ENCODE measurements at regions not wholly inside any gene's neighbourhood (a gene's known extent, or its start where the extent isn't known, plus 50 kb on each side); places are given as distances from the start of the nearest gene placed in this dataset.

DNA sequence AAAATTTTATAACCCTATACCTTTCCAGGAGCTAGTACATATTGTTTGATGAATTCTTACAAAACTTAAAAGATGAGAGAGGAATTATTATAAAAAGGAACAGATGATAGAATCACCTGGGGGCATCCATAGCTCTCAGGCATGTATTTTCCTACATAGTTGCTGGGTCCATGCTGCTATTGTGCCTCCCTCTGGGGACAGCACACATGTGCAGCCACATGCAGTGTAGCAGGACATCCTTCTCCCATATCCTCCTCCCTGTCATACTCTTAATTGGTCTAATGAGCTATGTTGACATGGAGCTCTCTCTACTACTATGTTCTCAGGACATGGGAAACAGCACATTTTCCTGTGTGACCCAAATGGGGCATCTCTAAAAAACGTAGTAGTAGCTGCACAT, 898.2 kb upstream of the MAP3K7 start:
- no peak for TF ChIP-seq POLR2A (IDR thresholded peaks at IDR 0.05; ENCODE audit: extremely low read depth, insufficient read length)
- TF ChIP-seq MYC (IDR thresholded peaks at IDR 0.05; ENCODE audit: low read depth, low read length) = no peak
- TF ChIP-seq, protein P1, sequence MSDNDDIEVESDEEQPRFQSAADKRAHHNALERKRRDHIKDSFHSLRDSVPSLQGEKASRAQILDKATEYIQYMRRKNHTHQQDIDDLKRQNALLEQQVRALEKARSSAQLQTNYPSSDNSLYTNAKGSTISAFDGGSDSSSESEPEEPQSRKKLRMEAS (IDR thresholded peaks at IDR 0.05; ENCODE audit: low read depth, low read length) = no peak
- TF ChIP-seq, protein P2, sequence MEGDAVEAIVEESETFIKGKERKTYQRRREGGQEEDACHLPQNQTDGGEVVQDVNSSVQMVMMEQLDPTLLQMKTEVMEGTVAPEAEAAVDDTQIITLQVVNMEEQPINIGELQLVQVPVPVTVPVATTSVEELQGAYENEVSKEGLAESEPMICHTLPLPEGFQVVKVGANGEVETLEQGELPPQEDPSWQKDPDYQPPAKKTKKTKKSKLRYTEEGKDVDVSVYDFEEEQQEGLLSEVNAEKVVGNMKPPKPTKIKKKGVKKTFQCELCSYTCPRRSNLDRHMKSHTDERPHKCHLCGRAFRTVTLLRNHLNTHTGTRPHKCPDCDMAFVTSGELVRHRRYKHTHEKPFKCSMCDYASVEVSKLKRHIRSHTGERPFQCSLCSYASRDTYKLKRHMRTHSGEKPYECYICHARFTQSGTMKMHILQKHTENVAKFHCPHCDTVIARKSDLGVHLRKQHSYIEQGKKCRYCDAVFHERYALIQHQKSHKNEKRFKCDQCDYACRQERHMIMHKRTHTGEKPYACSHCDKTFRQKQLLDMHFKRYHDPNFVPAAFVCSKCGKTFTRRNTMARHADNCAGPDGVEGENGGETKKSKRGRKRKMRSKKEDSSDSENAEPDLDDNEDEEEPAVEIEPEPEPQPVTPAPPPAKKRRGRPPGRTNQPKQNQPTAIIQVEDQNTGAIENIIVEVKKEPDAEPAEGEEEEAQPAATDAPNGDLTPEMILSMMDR (IDR thresholded peaks at IDR 0.05; ENCODE audit: low read depth, low read length) = no peak
- no peak overlapping the region for H3K4me3 ChIP-seq (ENCODE audit: low read depth, low read length)
- no peak for DNase-seq (ENCODE audit: low read depth)

DNA sequence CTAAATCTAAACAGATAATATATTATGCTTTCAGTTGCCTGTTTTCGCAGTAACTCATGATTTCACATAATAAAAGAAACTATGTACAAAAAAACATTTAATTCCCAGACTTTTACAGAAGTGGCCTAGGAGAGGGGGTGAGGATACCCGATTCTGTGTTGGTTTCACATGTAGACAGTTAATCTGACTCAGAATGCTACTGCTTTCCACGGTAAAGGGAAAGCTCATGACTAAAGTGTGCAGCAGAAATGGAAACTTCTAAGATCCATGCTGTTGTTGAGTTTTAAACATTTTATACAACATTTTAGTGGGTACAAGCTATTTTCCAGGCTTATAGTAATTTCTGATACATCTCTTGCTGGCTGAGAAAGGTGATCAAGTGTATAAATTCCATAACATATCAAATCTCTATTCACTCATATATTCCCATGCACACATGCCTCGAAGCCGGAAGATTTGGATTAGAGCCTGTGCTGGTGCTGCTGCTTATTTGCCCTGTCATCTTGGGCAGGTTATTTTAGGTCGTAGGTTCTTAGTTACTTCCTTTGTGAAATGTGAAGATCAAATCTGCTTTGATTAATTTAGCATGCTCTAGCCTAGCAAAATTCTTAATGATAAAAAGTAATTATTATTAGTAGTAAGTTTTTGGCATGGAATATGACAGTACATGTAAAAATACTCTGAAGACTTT, 896.7 kb upstream of the MAP3K7 start:
- H3K4me3 ChIP-seq (ENCODE audit: low read depth, low read length) = no peak overlapping the region
- DNase-seq (ENCODE audit: low read depth) = no peak
- no peak for TF ChIP-seq MYC (IDR thresholded peaks at IDR 0.05; ENCODE audit: low read depth, low read length)
- TF ChIP-seq, protein P2 (IDR thresholded peaks at IDR 0.05; ENCODE audit: low read depth, low read length) = no peak
- TF ChIP-seq, protein P1 (IDR thresholded peaks at IDR 0.05; ENCODE audit: low read depth, low read length) = no peak
- TF ChIP-seq POLR2A (IDR thresholded peaks at IDR 0.05; ENCODE audit: extremely low read depth, insufficient read length) = no peak

DNA sequence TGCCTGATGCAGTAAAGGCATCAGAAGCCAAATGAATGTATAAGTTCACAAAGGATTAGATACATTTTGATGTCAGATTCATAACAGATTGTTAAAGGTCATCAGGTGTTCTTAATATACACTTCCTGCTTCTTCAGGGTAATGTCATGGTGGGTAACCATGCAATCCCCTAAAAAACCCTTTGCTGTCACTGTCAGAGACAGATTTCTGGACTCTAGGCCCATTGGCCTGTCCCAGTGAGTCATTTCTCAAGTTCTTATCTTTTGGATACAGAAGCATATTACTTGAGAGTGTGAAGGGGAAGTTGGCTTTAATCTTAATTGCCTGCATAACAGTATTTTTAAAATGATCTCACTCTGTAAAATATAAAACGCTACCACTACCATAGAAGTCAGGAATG, 895.6 kb upstream of the MAP3K7 start:
- DNase-seq (ENCODE audit: low read depth) = peak; percentile 14
- TF ChIP-seq MYC (IDR thresholded peaks at IDR 0.05; ENCODE audit: low read depth, low read length) (no peak), POLR2A (IDR thresholded peaks at IDR 0.05; ENCODE audit: extremely low read depth, insufficient read length) (no peak)
- TF ChIP-seq, protein P2 (IDR thresholded peaks at IDR 0.05; ENCODE audit: low read depth, low read length) = no peak
- TF ChIP-seq, protein P1 (IDR thresholded peaks at IDR 0.05; ENCODE audit: low read depth, low read length) = no peak
- no peak overlapping the region for H3K4me3 ChIP-seq (ENCODE audit: low read depth, low read length)

DNA sequence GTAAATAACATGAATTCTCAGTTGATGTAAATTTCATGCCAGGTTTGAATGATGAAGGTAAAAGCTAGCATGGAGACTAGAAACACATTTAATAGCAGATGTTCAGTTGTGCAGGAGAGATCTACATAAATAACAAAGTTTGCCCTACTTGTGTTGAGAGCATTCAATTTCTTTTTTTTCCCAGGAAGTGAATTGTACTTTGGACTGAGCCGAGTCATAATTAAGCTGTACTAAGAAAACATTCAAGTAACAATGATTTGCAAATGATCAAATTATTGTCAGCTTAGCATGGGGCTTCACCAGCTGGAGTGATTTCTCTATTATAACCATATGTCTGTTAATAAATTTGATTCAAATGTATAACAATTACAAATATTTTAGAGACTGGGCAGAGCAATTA, 893.5 kb upstream of the MAP3K7 start:
- H3K4me3 ChIP-seq (ENCODE audit: low read depth, low read length) = no peak overlapping the region
- TF ChIP-seq POLR2A (IDR thresholded peaks at IDR 0.05; ENCODE audit: extremely low read depth, insufficient read length) (no peak), MYC (IDR thresholded peaks at IDR 0.05; ENCODE audit: low read depth, low read length) (no peak)
- TF ChIP-seq, protein P2 (IDR thresholded peaks at IDR 0.05; ENCODE audit: low read depth, low read length) = no peak
- TF ChIP-seq, protein P1 (IDR thresholded peaks at IDR 0.05; ENCODE audit: low read depth, low read length) = no peak
- DNase-seq (ENCODE audit: low read depth) = no peak

DNA sequence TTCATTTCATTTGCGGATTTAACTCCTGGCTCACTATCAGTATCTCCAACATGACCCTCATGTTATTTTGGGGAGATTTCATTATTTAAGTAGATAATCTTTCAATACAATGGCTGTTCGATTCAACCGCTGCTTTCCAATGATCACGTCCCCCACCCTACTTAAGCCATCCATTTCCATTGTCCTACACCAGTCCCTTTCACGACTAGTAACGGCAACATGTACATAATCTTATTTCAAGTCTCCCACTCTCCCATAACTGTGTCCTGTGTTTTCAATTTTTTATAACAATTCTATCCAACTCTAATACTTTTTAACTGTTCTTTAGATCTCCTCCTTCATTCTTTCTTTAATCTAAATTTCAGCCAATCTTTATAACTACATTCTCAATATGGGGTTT, 890.8 kb upstream of the MAP3K7 start:
- TF ChIP-seq MYC (IDR thresholded peaks at IDR 0.05; ENCODE audit: low read depth, low read length) (no peak), POLR2A (IDR thresholded peaks at IDR 0.05; ENCODE audit: extremely low read depth, insufficient read length) (no peak)
- TF ChIP-seq, protein P2 (IDR thresholded peaks at IDR 0.05; ENCODE audit: low read depth, low read length) = no peak
- TF ChIP-seq, protein P1 (IDR thresholded peaks at IDR 0.05; ENCODE audit: low read depth, low read length) = no peak
- H3K4me3 ChIP-seq (ENCODE audit: low read depth, low read length) = no peak overlapping the region
- DNase-seq (ENCODE audit: low read depth) = no peak
